ENCODE measurements at regions not wholly inside any gene's neighbourhood (a gene's known extent, or its start where the extent isn't known, plus 50 kb on each side); places are given as distances from the start of the nearest gene placed in this dataset.
A peak's percentile ranks its signal among the peaks of the same experiment; 100 is the strongest.

DNA sequence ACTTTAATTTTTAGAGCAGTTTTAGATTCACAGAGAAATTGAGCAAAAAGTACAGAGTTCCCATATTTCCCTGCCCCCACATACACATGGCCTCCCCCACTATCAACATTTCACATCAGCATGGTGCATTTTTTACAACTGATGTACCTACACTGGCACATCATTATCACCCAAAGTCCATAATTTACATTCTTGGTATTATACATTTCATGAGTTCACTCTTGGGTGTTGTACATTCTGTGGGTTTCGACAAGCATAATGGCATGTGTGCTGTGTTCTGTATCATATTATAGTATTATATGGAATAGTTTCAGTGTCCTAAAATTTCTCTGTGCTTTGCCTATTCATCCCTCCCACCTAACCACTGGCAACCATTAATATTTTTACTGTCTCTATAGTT lies 419.8 kb upstream of the THBS1 start:
- Histone ChIP-seq H3K4me3 (replicated peaks in 1 of 3; ENCODE audit: low read depth in 2 of 3, low read length in 3 of 3) (no peak overlapping the region), H3K4me1 (ENCODE audit: control insufficient read depth in 1 of 2, insufficient read depth in 2 of 2, low read length in 2 of 2) (no peaks in the 10 kb centered on the region), H4K20me1 (ENCODE audit: insufficient read depth, low read length) (no peaks in the 10 kb centered on the region), H3K4me2 (replicated peaks; ENCODE audit: extremely low read depth, low read length, poor library complexity, severe bottlenecking) (no peak overlapping the region), H3K27ac (ENCODE audit: low read depth in 1 of 2, low read length in 2 of 2) (no peak overlapping the region), H3K9ac (ENCODE audit: insufficient read depth, low read length, poor library complexity, severe bottlenecking) (no peak overlapping the region), H3K36me3 (replicated peaks in 1 of 2; ENCODE audit: control insufficient read depth in 1 of 2, insufficient read depth in 2 of 2, low read length in 2 of 2) (no peaks in the 10 kb centered on the region), H3K27me3 (ENCODE audit: control insufficient read depth in 2 of 2, insufficient read depth in 2 of 2, low read length in 2 of 2) (peaks cover 0 to 6% of the 10 kb centered on the region in 2 donors), H2AFZ (ENCODE audit: insufficient read depth, low read depth, low read length, poor library complexity, severe bottlenecking) (no peak overlapping the region), H3K9me3 (replicated peaks in 1 of 2; ENCODE audit: control insufficient read depth in 1 of 2, insufficient read depth in 1 of 2, low read length in 2 of 2) (no peaks in the 10 kb centered on the region), H3K79me2 (ENCODE audit: insufficient read depth, low read length) (no peaks in the 10 kb centered on the region)
- Mint-ChIP-seq H3K27me3 (ENCODE audit: low read depth in 3 of 3) (peaks cover 3 to 11% (median 7%) of the 10 kb centered on the region in 3 donors), H3K27ac (peak overlapping the region in 1 of 7 donors; percentile 2), H3K9me3 (peaks cover 0 to 4% (median 1%) of the 10 kb centered on the region in 7 donors), H3K36me3 (no peaks in the 10 kb centered on the region), H3K4me1 (no peaks in the 10 kb centered on the region), H3K4me3 (no peak overlapping the region)
- TF ChIP-seq, protein P1, sequence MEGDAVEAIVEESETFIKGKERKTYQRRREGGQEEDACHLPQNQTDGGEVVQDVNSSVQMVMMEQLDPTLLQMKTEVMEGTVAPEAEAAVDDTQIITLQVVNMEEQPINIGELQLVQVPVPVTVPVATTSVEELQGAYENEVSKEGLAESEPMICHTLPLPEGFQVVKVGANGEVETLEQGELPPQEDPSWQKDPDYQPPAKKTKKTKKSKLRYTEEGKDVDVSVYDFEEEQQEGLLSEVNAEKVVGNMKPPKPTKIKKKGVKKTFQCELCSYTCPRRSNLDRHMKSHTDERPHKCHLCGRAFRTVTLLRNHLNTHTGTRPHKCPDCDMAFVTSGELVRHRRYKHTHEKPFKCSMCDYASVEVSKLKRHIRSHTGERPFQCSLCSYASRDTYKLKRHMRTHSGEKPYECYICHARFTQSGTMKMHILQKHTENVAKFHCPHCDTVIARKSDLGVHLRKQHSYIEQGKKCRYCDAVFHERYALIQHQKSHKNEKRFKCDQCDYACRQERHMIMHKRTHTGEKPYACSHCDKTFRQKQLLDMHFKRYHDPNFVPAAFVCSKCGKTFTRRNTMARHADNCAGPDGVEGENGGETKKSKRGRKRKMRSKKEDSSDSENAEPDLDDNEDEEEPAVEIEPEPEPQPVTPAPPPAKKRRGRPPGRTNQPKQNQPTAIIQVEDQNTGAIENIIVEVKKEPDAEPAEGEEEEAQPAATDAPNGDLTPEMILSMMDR (IDR thresholded peaks at IDR 0.05) = no peak
- no CpG with 5 or more reads among the region's 1 CpG for WGBS (ENCODE audit: insufficient coverage)
- intact Hi-C loops (cut with micrococcal nuclease) = no loop called here
- no peak for DNase-seq

DNA sequence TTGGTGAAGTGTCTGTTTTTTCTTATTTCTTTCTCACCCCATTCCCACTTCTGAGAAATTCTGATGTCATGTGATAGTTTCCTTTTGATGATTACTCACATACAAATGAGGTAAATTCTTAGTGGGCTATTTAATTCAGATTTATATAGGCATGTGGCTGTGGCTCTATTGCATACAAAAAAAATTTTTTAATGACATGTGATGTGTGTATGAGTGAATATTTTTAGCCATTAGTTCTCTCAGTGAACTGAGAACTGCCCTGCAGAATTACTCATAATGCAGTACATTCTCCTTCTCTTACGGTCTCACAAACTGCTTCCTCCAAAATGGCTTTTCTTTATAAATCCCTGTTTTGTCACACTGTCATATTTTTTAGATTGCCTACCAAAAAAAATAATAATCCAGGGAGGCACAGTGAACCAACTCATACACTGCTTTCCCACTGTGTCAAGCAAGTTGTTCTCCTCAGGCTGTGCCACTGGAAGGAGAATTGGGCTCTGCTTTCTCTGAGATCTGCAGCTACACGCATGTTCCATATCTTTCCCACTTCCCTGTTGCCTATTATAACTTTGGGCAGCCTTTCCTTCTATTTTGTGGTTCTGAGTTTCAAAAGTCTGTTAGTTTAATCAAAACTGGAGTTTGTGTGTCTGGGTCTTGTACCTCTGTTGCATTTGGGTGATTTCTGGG lies 415.7 kb upstream of the THBS1 start:
- Histone ChIP-seq H3K27ac (ENCODE audit: low read depth in 1 of 2, low read length in 2 of 2) (no peak overlapping the region), H4K20me1 (ENCODE audit: insufficient read depth, low read length) (no peaks in the 10 kb centered on the region), H3K36me3 (replicated peaks in 1 of 2; ENCODE audit: control insufficient read depth in 1 of 2, insufficient read depth in 2 of 2, low read length in 2 of 2) (no peaks in the 10 kb centered on the region), H3K4me1 (ENCODE audit: control insufficient read depth in 1 of 2, insufficient read depth in 2 of 2, low read length in 2 of 2) (no peaks in the 10 kb centered on the region), H3K9me3 (replicated peaks in 1 of 2; ENCODE audit: control insufficient read depth in 1 of 2, insufficient read depth in 1 of 2, low read length in 2 of 2) (no peaks in the 10 kb centered on the region), H3K79me2 (ENCODE audit: insufficient read depth, low read length) (no peaks in the 10 kb centered on the region), H3K4me3 (replicated peaks in 1 of 3; ENCODE audit: low read depth in 2 of 3, low read length in 3 of 3) (no peak overlapping the region), H3K27me3 (ENCODE audit: control insufficient read depth in 2 of 2, insufficient read depth in 2 of 2, low read length in 2 of 2) (peaks cover 0 to 15% of the 10 kb centered on the region in 2 donors), H3K4me2 (replicated peaks; ENCODE audit: extremely low read depth, low read length, poor library complexity, severe bottlenecking) (no peak overlapping the region), H2AFZ (ENCODE audit: insufficient read depth, low read depth, low read length, poor library complexity, severe bottlenecking) (no peak overlapping the region), H3K9ac (ENCODE audit: insufficient read depth, low read length, poor library complexity, severe bottlenecking) (no peak overlapping the region)
- Mint-ChIP-seq H3K4me1 (no peaks in the 10 kb centered on the region), H3K36me3 (no peaks in the 10 kb centered on the region), H3K27ac (no peak overlapping the region), H3K27me3 (ENCODE audit: low read depth in 3 of 3) (peaks cover 0 to 22% (median 9%) of the 10 kb centered on the region in 3 donors), H3K4me3 (no peak overlapping the region), H3K9me3 (peaks cover 0 to 4% (median 1%) of the 10 kb centered on the region in 7 donors)
- intact Hi-C loops (cut with micrococcal nuclease) = no loop called here
- DNase-seq = no peak
- WGBS (ENCODE audit: insufficient coverage) = 100% methylated on average over 1 of the region's 2 CpGs
- TF ChIP-seq, protein P1 (IDR thresholded peaks at IDR 0.05) = no peak
